ENCODE measurements at regions not wholly inside any gene's neighbourhood (a gene's known extent, or its start where the extent isn't known, plus 50 kb on each side); places are given as distances from the start of the nearest gene placed in this dataset.

- DNase-seq (no peak), ATAC-seq (ENCODE audit: insufficient read depth, low read depth) (no peak)
- Histone ChIP-seq H3K27me3 (ENCODE audit: insufficient read depth, low read length, poor library complexity) (peaks cover 9% of the 10 kb centered on the region), H4K20me1 (ENCODE audit: insufficient read depth, low read length) (no peaks in the 10 kb centered on the region), H3K27ac (ENCODE audit: low read length) (no peak overlapping the region), H3K4me3 (ENCODE audit: low read depth in 1 of 2, low read length in 2 of 2) (no peak overlapping the region), H3K79me2 (ENCODE audit: insufficient read depth, low read length) (no peaks in the 10 kb centered on the region), H3K36me3 (ENCODE audit: insufficient read depth, low read length) (no peaks in the 10 kb centered on the region), H3K9ac (ENCODE audit: low read depth, low read length) (no peak overlapping the region), H3K4me1 (ENCODE audit: insufficient read depth, low read length) (no peaks in the 10 kb centered on the region), H3K9me3 (ENCODE audit: insufficient read depth, low read length, severe bottlenecking) (peaks cover 3% of the 10 kb centered on the region), H2AFZ (ENCODE audit: low read depth, low read length) (no peak overlapping the region), H3K4me2 (ENCODE audit: insufficient read depth, low read length) (no peak overlapping the region)
- TF ChIP-seq EZH2 (IDR thresholded peaks at IDR 0.05; ENCODE audit: borderline replicate concordance, low read depth, low read length, severe bottlenecking) (no peak), CTCF (IDR thresholded peaks at IDR 0.05; ENCODE audit: borderline replicate concordance, extremely low read depth, low read length, poor library complexity, severe bottlenecking) (no peak)
Observed at GRCh38 chr2:238668426-238668825, 179.5 kb upstream of the TWIST2 start.

GRCh38 chr2:238669046-238669445 is 178.8 kb upstream of the TWIST2 start:
- TF ChIP-seq EZH2 (IDR thresholded peaks at IDR 0.05; ENCODE audit: borderline replicate concordance, low read depth, low read length, severe bottlenecking) = no peak
- TF ChIP-seq CTCF (IDR thresholded peaks at IDR 0.05; ENCODE audit: borderline replicate concordance, extremely low read depth, low read length, poor library complexity, severe bottlenecking) = no peak
- H4K20me1 ChIP-seq (ENCODE audit: insufficient read depth, low read length) = no peaks in the 10 kb centered on the region
- peaks cover 9% of the 10 kb centered on the region for H3K27me3 ChIP-seq (ENCODE audit: insufficient read depth, low read length, poor library complexity)
- no peaks in the 10 kb centered on the region for H3K79me2 ChIP-seq (ENCODE audit: insufficient read depth, low read length)
- no peaks in the 10 kb centered on the region for H3K36me3 ChIP-seq (ENCODE audit: insufficient read depth, low read length)
- H2AFZ ChIP-seq (ENCODE audit: low read depth, low read length) = no peak overlapping the region
- H3K9ac ChIP-seq (ENCODE audit: low read depth, low read length) = no peak overlapping the region
- DNase-seq = no peak
- no peak overlapping the region for H3K4me3 ChIP-seq (ENCODE audit: low read depth in 1 of 2, low read length in 2 of 2)
- no peak overlapping the region for H3K4me2 ChIP-seq (ENCODE audit: insufficient read depth, low read length)
- no peak overlapping the region for H3K27ac ChIP-seq (ENCODE audit: low read length)
- H3K9me3 ChIP-seq (ENCODE audit: insufficient read depth, low read length, severe bottlenecking) = no peaks in the 10 kb centered on the region
- H3K4me1 ChIP-seq (ENCODE audit: insufficient read depth, low read length) = no peaks in the 10 kb centered on the region
- no peak for ATAC-seq (ENCODE audit: insufficient read depth, low read depth)

- Histone ChIP-seq H3K79me2 (ENCODE audit: insufficient read depth, low read length) (no peaks in the 10 kb centered on the region), H2AFZ (ENCODE audit: low read depth, low read length) (no peak overlapping the region), H3K9ac (ENCODE audit: low read depth, low read length) (no peak overlapping the region), H3K9me3 (ENCODE audit: insufficient read depth, low read length, severe bottlenecking) (no peaks in the 10 kb centered on the region), H3K4me2 (ENCODE audit: insufficient read depth, low read length) (no peak overlapping the region), H3K4me3 (ENCODE audit: low read depth in 1 of 2, low read length in 2 of 2) (no peak overlapping the region), H4K20me1 (ENCODE audit: insufficient read depth, low read length) (no peaks in the 10 kb centered on the region), H3K27ac (ENCODE audit: low read length) (no peak overlapping the region), H3K36me3 (ENCODE audit: insufficient read depth, low read length) (no peaks in the 10 kb centered on the region), H3K27me3 (ENCODE audit: insufficient read depth, low read length, poor library complexity) (peaks cover 9% of the 10 kb centered on the region), H3K4me1 (ENCODE audit: insufficient read depth, low read length) (no peaks in the 10 kb centered on the region)
- TF ChIP-seq CTCF (IDR thresholded peaks at IDR 0.05; ENCODE audit: borderline replicate concordance, extremely low read depth, low read length, poor library complexity, severe bottlenecking) (no peak), EZH2 (IDR thresholded peaks at IDR 0.05; ENCODE audit: borderline replicate concordance, low read depth, low read length, severe bottlenecking) (no peak)
- DNase-seq (no peak), ATAC-seq (ENCODE audit: insufficient read depth, low read depth) (no peak)
Observed at GRCh38 chr2:238669581-238670080, 178.3 kb upstream of the TWIST2 start.

GRCh38 chr2:238670111-238670585 is 177.7 kb upstream of the TWIST2 start:
- Histone ChIP-seq H3K4me2 (ENCODE audit: insufficient read depth, low read length) (no peak overlapping the region), H3K9me3 (ENCODE audit: insufficient read depth, low read length, severe bottlenecking) (no peaks in the 10 kb centered on the region), H3K4me3 (ENCODE audit: low read depth in 1 of 2, low read length in 2 of 2) (no peak overlapping the region), H3K4me1 (ENCODE audit: insufficient read depth, low read length) (no peaks in the 10 kb centered on the region), H3K27me3 (ENCODE audit: insufficient read depth, low read length, poor library complexity) (peaks cover 9% of the 10 kb centered on the region), H3K79me2 (ENCODE audit: insufficient read depth, low read length) (no peaks in the 10 kb centered on the region), H4K20me1 (ENCODE audit: insufficient read depth, low read length) (no peaks in the 10 kb centered on the region), H3K9ac (ENCODE audit: low read depth, low read length) (no peak overlapping the region), H3K27ac (ENCODE audit: low read length) (no peak overlapping the region), H3K36me3 (ENCODE audit: insufficient read depth, low read length) (no peaks in the 10 kb centered on the region), H2AFZ (ENCODE audit: low read depth, low read length) (no peak overlapping the region)
- TF ChIP-seq EZH2 (IDR thresholded peaks at IDR 0.05; ENCODE audit: borderline replicate concordance, low read depth, low read length, severe bottlenecking) (no peak), CTCF (IDR thresholded peaks at IDR 0.05; ENCODE audit: borderline replicate concordance, extremely low read depth, low read length, poor library complexity, severe bottlenecking) (no peak)
- DNase-seq = no peak
- no peak for ATAC-seq (ENCODE audit: insufficient read depth, low read depth)

Data from DND-41 (cell line).